Ishikawa (cell line): ENCODE measurements at regions not wholly inside any gene's neighbourhood (a gene's known extent, or its start where the extent isn't known, plus 50 kb on each side); places are given as distances from the start of the nearest gene placed in this dataset.

ENCODE experiments used
- CEBPB ChIP-seq: IDR thresholded peaks from 2 replicates; pipeline ENCODE4 v1.6.1; 2012
- CREB1 ChIP-seq: IDR thresholded peaks from 2 replicates; pipeline ENCODE4 v1.6.1; 2012; ENCODE audit warnings: low read depth
- EGR1 ChIP-seq: IDR thresholded peaks from 2 replicates; pipeline ENCODE4 v1.6.1; 2012
- EP300 ChIP-seq: IDR thresholded peaks from 2 replicates; pipeline ENCODE4 v1.6.1; 2012; ENCODE audit warnings: borderline replicate concordance
- FOXM1 ChIP-seq: IDR thresholded peaks from 2 replicates; pipeline ENCODE4 v1.6.1; 2012; ENCODE audit warnings: low read depth, borderline replicate concordance
- NFIC ChIP-seq: IDR thresholded peaks from 2 replicates; pipeline ENCODE4 v1.6.1; 2012
- RAD21 ChIP-seq: IDR thresholded peaks from 2 replicates; pipeline ENCODE4 v1.6.1; 2012; ENCODE audit warnings: low read depth
- TAF1 ChIP-seq: IDR thresholded peaks from 2 replicates; pipeline ENCODE4 v1.6.1; 2012; ENCODE audit warnings: low read depth, mild to moderate bottlenecking
- TCF12 ChIP-seq: IDR thresholded peaks from 2 replicates; pipeline ENCODE4 v1.6.1; 2012; ENCODE audit warnings: low read depth
- TEAD4 ChIP-seq: IDR thresholded peaks from 2 replicates; pipeline ENCODE4 v1.6.1; 2012
- YY1 ChIP-seq: IDR thresholded peaks from 2 replicates; pipeline ENCODE4 v1.6.1; 2012; ENCODE audit warnings: low read depth
- ZBTB7A ChIP-seq: IDR thresholded peaks from 2 replicates; pipeline ENCODE4 v1.6.1; 2012; ENCODE audit warnings: low read depth
- TF ChIP-seq, protein P1 (sequence below): IDR thresholded peaks from 2 replicates; pipeline ENCODE4 v1.6.1; 2012
- TF ChIP-seq, protein P2 (sequence below): IDR thresholded peaks from 2 replicates; pipeline ENCODE4 v1.6.1; 2012
- TF ChIP-seq, protein P3 (sequence below): IDR thresholded peaks from 2 replicates; pipeline ENCODE4 v1.6.1; 2012; ENCODE audit warnings: low read depth, mild to moderate bottlenecking

DNA sequence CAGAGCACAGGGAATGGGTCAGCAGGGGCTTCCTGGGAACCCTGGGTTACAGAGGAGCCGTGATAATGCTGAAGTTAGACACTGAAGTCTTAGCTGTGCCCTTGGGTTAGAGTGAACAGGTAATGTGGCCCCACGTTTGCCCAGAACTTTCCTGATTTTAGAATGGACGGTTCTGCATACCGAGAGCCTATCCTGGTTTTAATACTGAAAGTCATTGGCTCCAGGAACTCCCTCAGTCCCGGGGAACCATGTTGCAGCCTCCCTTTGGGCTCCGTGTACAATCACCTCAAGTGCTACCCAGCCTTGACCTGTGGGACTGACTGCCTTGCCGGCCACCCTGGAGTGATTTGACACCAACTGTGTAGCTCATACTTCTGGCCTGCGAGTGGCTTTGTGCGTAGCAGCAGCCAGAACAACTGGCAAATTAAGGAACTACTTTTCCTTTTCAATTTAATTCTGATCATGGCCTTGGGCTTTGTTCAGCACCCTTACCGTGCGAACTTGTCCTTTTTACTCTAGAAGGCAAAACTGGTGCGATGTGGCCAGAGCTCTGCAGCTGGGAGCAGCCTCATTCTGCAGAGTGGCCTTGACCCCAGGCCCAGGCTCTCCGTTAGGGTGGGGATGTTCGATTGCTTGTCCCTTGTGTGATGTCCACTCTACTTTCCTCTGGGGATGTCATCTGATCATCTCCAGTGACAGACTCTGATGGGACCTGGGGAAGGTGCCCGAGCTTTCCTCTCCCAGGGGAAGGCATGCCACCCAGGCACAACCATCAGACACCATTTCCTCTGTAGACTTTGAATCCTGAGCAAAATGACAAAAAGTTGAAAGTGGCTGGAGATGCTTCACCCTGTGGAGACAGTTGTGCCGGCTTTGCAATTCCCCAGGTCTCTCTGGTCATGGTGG, 265.9 kb downstream of the GLRX3 start:
- TF ChIP-seq CEBPB (no peak), NFIC (no peak), ZBTB7A (no peak), FOXM1 (no peak), YY1 (no peak), TAF1 (no peak), TCF12 (no peak), CREB1 (no peak), EP300 (no peak), TEAD4 (no peak), RAD21 (no peak), EGR1 (no peak)
- TF ChIP-seq, protein P1, sequence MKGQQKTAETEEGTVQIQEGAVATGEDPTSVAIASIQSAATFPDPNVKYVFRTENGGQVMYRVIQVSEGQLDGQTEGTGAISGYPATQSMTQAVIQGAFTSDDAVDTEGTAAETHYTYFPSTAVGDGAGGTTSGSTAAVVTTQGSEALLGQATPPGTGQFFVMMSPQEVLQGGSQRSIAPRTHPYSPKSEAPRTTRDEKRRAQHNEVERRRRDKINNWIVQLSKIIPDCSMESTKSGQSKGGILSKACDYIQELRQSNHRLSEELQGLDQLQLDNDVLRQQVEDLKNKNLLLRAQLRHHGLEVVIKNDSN, result no peak
- TF ChIP-seq, protein P2, sequence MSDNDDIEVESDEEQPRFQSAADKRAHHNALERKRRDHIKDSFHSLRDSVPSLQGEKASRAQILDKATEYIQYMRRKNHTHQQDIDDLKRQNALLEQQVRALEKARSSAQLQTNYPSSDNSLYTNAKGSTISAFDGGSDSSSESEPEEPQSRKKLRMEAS, result no peak
- TF ChIP-seq, protein P3, sequence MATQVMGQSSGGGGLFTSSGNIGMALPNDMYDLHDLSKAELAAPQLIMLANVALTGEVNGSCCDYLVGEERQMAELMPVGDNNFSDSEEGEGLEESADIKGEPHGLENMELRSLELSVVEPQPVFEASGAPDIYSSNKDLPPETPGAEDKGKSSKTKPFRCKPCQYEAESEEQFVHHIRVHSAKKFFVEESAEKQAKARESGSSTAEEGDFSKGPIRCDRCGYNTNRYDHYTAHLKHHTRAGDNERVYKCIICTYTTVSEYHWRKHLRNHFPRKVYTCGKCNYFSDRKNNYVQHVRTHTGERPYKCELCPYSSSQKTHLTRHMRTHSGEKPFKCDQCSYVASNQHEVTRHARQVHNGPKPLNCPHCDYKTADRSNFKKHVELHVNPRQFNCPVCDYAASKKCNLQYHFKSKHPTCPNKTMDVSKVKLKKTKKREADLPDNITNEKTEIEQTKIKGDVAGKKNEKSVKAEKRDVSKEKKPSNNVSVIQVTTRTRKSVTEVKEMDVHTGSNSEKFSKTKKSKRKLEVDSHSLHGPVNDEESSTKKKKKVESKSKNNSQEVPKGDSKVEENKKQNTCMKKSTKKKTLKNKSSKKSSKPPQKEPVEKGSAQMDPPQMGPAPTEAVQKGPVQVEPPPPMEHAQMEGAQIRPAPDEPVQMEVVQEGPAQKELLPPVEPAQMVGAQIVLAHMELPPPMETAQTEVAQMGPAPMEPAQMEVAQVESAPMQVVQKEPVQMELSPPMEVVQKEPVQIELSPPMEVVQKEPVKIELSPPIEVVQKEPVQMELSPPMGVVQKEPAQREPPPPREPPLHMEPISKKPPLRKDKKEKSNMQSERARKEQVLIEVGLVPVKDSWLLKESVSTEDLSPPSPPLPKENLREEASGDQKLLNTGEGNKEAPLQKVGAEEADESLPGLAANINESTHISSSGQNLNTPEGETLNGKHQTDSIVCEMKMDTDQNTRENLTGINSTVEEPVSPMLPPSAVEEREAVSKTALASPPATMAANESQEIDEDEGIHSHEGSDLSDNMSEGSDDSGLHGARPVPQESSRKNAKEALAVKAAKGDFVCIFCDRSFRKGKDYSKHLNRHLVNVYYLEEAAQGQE, result no peak

DNA sequence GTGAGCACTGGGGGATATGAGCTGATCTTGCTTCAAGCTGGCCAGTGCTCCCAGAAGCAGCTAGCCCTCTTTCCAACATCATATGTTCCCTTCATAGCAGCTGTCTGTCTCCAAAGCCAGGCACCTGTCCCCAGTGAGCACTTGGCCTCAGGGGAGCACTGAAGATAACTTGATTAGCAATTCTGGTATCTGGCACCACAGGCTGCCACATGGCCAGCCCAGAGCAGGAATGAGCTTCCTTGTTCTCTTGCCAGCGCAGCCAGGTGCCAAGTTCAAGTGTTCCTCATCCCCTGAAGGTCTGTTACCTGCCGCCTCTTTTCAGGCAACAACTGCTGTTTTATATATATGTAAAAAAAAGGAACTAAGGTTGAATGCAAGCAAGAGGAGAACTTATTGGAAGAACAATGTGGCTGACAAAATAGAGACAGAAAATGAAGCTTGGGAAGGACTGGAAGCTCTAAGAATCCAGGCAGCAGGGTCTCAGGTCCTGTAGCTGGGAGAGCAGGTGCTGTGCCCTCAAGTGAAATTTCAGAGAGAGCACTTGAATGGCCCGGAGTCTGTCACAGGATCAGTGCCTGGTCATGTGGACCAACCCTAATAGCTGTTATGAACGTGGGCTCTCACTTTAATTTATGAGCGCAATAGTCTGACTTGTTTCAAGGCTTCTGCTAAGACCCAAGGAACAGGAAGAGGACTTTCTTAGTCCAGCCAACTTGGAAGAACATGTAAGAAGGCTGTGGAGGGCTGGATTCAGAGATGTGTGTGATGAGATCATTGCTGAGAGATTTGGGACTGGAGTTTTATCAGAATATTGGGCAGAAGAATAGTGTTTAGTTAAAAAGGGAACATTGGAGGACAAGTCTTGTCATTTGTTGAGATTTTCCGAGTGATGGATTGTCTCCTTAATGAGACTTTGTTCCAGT, 267.2 kb downstream of the GLRX3 start:
- TF ChIP-seq, protein P3, result no peak
- TF ChIP-seq CEBPB (no peak), EGR1 (no peak), EP300 (no peak), TEAD4 (no peak), RAD21 (no peak), NFIC (no peak), TAF1 (no peak), TCF12 (no peak), YY1 (no peak), ZBTB7A (no peak), FOXM1 (no peak), CREB1 (no peak)
- TF ChIP-seq, protein P2, result no peak
- TF ChIP-seq, protein P1, result no peak

DNA sequence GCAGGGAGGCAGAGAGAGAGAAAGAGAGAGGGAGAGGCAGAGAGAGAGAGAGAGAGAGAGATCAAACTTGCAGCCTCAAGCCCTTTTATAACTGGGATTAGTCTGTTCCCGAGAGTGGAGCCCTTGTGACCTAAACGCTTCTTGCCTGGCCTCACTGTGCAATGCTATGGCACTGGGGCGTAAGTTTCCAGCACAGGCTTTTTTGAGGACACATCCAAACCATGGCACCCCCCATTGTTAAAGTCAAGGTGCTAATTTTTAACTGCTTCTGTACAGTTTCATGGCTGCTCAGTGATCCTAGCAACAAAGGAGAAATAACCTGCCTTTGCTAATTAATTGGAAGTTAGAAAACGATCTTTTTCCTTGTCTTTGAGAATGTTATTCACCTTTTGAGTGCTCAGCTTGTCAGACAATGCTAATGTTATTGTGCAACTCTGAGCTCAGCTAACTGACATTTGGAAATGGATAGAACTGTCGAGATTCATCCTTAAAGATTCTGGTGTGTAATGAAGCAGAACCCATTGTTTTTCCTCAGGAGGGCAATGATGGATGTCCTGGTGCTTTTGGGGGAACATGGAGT, 268.4 kb downstream of the GLRX3 start:
- no peak for TF ChIP-seq YY1
- no peak for TF ChIP-seq TEAD4
- no peak for TF ChIP-seq NFIC
- TF ChIP-seq, protein P1, result no peak
- no peak for TF ChIP-seq ZBTB7A
- no peak for TF ChIP-seq CREB1

DNA sequence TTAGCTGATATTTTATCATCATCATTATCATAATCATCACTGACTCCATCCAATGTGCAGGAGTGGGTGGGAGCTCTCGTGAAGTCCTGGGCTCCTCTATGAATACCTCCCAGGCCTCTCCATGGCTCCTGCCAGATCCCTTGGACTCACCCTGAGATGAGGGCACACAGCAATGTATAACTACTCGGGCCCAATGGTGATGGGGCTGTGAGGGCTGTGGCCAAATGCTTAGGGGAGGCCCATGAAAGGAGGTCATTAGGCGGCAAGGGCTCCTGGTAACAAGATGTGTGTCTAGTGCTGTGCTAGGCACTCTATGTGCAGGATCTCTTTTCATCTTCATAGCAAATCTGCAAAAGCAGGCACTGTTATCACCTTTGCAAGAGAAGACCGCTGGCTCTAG, 270.9 kb downstream of the GLRX3 start:
- TF ChIP-seq FOXM1, result no peak
- no peak for TF ChIP-seq RAD21
- TF ChIP-seq, protein P1, result no peak
- no peak for TF ChIP-seq EGR1
- no peak for TF ChIP-seq YY1
- TF ChIP-seq, protein P2, result no peak
- no peak for TF ChIP-seq CEBPB
- no peak for TF ChIP-seq TCF12
- TF ChIP-seq CREB1, result no peak
- no peak for TF ChIP-seq TAF1
- TF ChIP-seq, protein P3, result no peak
- TF ChIP-seq TEAD4, result no peak
